ENCODE measurements at regions not wholly inside any gene's neighbourhood (a gene's known extent, or its start where the extent isn't known, plus 50 kb on each side); places are given as distances from the start of the nearest gene placed in this dataset.

DNA sequence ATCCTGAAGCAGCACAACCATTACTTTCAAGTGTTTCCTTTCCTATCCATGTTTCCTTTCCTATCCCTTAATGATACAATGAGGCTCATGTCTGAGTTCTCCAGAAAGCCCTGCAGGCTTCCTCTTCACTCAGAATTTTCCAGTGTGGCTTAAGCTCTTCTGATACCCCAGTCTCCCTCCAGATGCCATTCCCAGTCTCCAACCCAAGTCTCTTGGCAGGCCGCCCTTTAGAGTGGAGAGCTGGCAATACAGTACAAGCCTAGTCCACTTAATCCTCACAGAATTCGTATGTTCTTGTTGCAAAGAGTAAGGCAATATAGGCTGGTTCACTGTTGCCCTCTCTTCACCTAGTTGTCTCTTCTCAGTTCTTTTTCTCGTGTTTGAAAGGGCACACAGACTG lies 503.9 kb upstream of the MDFIC2 start:
- DNase-seq (ENCODE audit: low read depth), result no peak
- no peak for TF ChIP-seq CTCF (IDR thresholded peaks at IDR 0.05; ENCODE audit: low read depth, low read length)
- TF ChIP-seq, protein P1, sequence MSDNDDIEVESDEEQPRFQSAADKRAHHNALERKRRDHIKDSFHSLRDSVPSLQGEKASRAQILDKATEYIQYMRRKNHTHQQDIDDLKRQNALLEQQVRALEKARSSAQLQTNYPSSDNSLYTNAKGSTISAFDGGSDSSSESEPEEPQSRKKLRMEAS (IDR thresholded peaks at IDR 0.05; ENCODE audit: low read depth, low read length), result no peak
- TF ChIP-seq POLR2A (IDR thresholded peaks at IDR 0.05; ENCODE audit: extremely low read depth, insufficient read length), result no peak
- no peak for TF ChIP-seq MYC (IDR thresholded peaks at IDR 0.05; ENCODE audit: low read depth, low read length)
- no peak overlapping the region for H3K4me3 ChIP-seq (ENCODE audit: low read depth, low read length)

GRCh38 chr3:70815817-70816216 lies 503.4 kb upstream of the MDFIC2 start:
- H3K4me3 ChIP-seq (ENCODE audit: low read depth, low read length), result no peak overlapping the region
- DNase-seq (ENCODE audit: low read depth), result no peak
- TF ChIP-seq, protein P1 (IDR thresholded peaks at IDR 0.05; ENCODE audit: low read depth, low read length), result no peak
- TF ChIP-seq POLR2A (IDR thresholded peaks at IDR 0.05; ENCODE audit: extremely low read depth, insufficient read length) (no peak), CTCF (IDR thresholded peaks at IDR 0.05; ENCODE audit: low read depth, low read length) (no peak)

DNA sequence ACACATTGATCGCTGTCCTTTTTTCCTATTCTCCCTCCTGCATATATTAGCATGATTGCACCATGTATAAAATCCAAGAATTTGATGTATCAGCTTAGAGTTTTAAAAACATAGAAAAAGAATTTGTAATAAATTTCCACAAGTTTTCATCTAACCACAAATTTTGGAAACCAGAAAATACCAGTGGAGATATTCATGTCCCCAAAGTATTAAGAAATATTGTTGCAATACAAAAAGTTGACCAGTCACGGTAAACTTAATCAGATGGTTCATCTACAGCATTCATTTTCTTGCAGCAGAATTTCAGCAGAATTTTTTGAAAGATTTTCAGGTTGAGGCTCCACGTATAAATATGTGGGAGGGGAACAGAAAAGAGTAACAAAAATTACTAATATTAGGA lies 500.9 kb upstream of the MDFIC2 start:
- TF ChIP-seq MYC (IDR thresholded peaks at IDR 0.05; ENCODE audit: low read depth, low read length) (no peak), POLR2A (IDR thresholded peaks at IDR 0.05; ENCODE audit: extremely low read depth, insufficient read length) (no peak), CTCF (IDR thresholded peaks at IDR 0.05; ENCODE audit: low read depth, low read length) (no peak)
- TF ChIP-seq, protein P1 (IDR thresholded peaks at IDR 0.05; ENCODE audit: low read depth, low read length), result no peak
- no peak for DNase-seq (ENCODE audit: low read depth)
- H3K4me3 ChIP-seq (ENCODE audit: low read depth, low read length), result no peak overlapping the region

- TF ChIP-seq MYC (IDR thresholded peaks at IDR 0.05; ENCODE audit: low read depth, low read length), result no peak
- TF ChIP-seq POLR2A (IDR thresholded peaks at IDR 0.05; ENCODE audit: extremely low read depth, insufficient read length), result no peak
- TF ChIP-seq CTCF (IDR thresholded peaks at IDR 0.05; ENCODE audit: low read depth, low read length), result no peak
- TF ChIP-seq, protein P1 (IDR thresholded peaks at IDR 0.05; ENCODE audit: low read depth, low read length), result no peak
- no peak for DNase-seq (ENCODE audit: low read depth)
- H3K4me3 ChIP-seq (ENCODE audit: low read depth, low read length), result no peak overlapping the region
These were observed 499.4 kb upstream of the MDFIC2 start for GRCh38 chr3:70811880-70812279.

- H3K4me3 ChIP-seq (ENCODE audit: low read depth, low read length), result no peak overlapping the region
- TF ChIP-seq, protein P1 (IDR thresholded peaks at IDR 0.05; ENCODE audit: low read depth, low read length), result no peak
- TF ChIP-seq POLR2A (IDR thresholded peaks at IDR 0.05; ENCODE audit: extremely low read depth, insufficient read length) (no peak), MYC (IDR thresholded peaks at IDR 0.05; ENCODE audit: low read depth, low read length) (no peak), CTCF (IDR thresholded peaks at IDR 0.05; ENCODE audit: low read depth, low read length) (no peak)
- no peak for DNase-seq (ENCODE audit: low read depth)
These were observed 496.4 kb upstream of the MDFIC2 start for GRCh38 chr3:70808881-70809280.

DNA sequence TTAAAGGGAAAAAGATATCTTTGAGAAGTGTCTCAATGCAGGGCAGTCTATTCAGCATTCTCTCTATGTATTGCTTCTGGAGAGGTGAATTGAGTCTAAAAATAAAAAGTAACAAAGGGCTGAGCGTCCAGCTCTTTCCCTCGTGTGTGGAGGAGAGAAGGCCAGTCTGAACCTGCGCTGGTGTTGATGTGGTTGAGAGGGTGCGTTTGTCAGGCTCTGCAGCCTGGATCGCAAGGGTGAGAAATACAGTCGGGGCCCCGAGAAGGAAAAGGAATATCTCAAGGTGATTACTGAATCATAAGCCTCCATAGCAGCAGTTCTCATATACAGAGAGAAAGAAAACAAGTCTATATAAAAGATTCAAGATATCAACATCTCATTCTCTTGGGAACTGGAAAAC lies 494.1 kb upstream of the MDFIC2 start:
- TF ChIP-seq MYC (IDR thresholded peaks at IDR 0.05; ENCODE audit: low read depth, low read length) (no peak), POLR2A (IDR thresholded peaks at IDR 0.05; ENCODE audit: extremely low read depth, insufficient read length) (no peak)
- no peak overlapping the region for H3K4me3 ChIP-seq (ENCODE audit: low read depth, low read length)
- no peak for DNase-seq (ENCODE audit: low read depth)

Data from NB4 (cell line).